HEK293T (cell line): ENCODE measurements at regions not wholly inside any gene's neighbourhood (a gene's known extent, or its start where the extent isn't known, plus 50 kb on each side); places are given as distances from the start of the nearest gene placed in this dataset.

Experiments used
- BHLHE40 ChIP-seq: fragments of 450-650 bp; IDR thresholded peaks from 2 replicates; pipeline ENCODE4 v1.6.1; 2016; ENCODE audit warnings: mild to moderate bottlenecking, moderate library complexity, borderline replicate concordance
- CTBP1 ChIP-seq: fragments of 450-650 bp; IDR thresholded peaks from 2 replicates; pipeline ENCODE4 v1.6.1; 2016; ENCODE audit warnings: borderline replicate concordance
- ELF4 ChIP-seq: fragments of 450-650 bp; IDR thresholded peaks from 2 replicates; pipeline ENCODE4 v1.6.1; 2017; ENCODE audit warnings: antibody characterized with exemption
- FOXA1 ChIP-seq: fragments of 450-650 bp; IDR thresholded peaks from 2 replicates; pipeline ENCODE4 v1.6.1; 2016; ENCODE audit warnings: mild to moderate bottlenecking
- FOXK2 ChIP-seq: fragments of 450-650 bp; IDR thresholded peaks from 2 replicates; pipeline ENCODE4 v1.6.1; 2016; ENCODE audit warnings: mild to moderate bottlenecking
- FOXM1 ChIP-seq: fragments of 450-650 bp; IDR thresholded peaks from 2 replicates; pipeline ENCODE4 v1.6.1; 2017; ENCODE audit warnings: mild to moderate bottlenecking, borderline replicate concordance
- HDGF ChIP-seq: fragments of 450-650 bp; IDR thresholded peaks from 2 replicates; pipeline ENCODE4 v1.6.1; 2017; ENCODE audit warnings: antibody characterized with exemption, borderline replicate concordance
- LEF1 ChIP-seq: fragments of 450-650 bp; IDR thresholded peaks from 2 replicates; pipeline ENCODE4 v1.6.1; 2017; ENCODE audit warnings: mild to moderate bottlenecking, borderline replicate concordance
- NFRKB ChIP-seq: fragments of 450-650 bp; IDR thresholded peaks from 2 replicates; pipeline ENCODE4 v1.6.1; 2016; ENCODE audit warnings: mild to moderate bottlenecking, moderate library complexity
- PKNOX1 ChIP-seq: fragments of 450-650 bp; IDR thresholded peaks from 2 replicates; pipeline ENCODE4 v1.6.1; 2016
- SP1 ChIP-seq: fragments of 450-650 bp; IDR thresholded peaks from 2 replicates; pipeline ENCODE4 v1.6.1; 2017
- SUZ12 ChIP-seq: fragments of 450-650 bp; IDR thresholded peaks from 2 replicates; pipeline ENCODE4 v1.6.1; 2016; ENCODE audit warnings: mild to moderate bottlenecking
- TARDBP ChIP-seq: fragments of 450-650 bp; IDR thresholded peaks from 2 replicates; pipeline ENCODE4 v1.6.1; 2016
- ZNF384 ChIP-seq: fragments of 450-650 bp; IDR thresholded peaks from 2 replicates; pipeline ENCODE4 v1.6.1; 2016

- no peak for TF ChIP-seq BHLHE40
- no peak for TF ChIP-seq FOXK2
- TF ChIP-seq ZNF384, result no peak
- no peak for TF ChIP-seq FOXA1
- no peak for TF ChIP-seq NFRKB
- no peak for TF ChIP-seq SP1
- TF ChIP-seq SUZ12, result no peak
- TF ChIP-seq TARDBP, result no peak
- TF ChIP-seq ELF4, result no peak
- no peak for TF ChIP-seq HDGF
- TF ChIP-seq FOXM1, result no peak
- no peak for TF ChIP-seq CTBP1
- no peak for TF ChIP-seq PKNOX1
- no peak for TF ChIP-seq LEF1
These were observed 80.4 kb upstream of the C1orf87 start for GRCh38 chr1:60153961-60154360.
